ENCODE measurements at regions not wholly inside any gene's neighbourhood (a gene's known extent, or its start where the extent isn't known, plus 50 kb on each side); places are given as distances from the start of the nearest gene placed in this dataset.

DNA sequence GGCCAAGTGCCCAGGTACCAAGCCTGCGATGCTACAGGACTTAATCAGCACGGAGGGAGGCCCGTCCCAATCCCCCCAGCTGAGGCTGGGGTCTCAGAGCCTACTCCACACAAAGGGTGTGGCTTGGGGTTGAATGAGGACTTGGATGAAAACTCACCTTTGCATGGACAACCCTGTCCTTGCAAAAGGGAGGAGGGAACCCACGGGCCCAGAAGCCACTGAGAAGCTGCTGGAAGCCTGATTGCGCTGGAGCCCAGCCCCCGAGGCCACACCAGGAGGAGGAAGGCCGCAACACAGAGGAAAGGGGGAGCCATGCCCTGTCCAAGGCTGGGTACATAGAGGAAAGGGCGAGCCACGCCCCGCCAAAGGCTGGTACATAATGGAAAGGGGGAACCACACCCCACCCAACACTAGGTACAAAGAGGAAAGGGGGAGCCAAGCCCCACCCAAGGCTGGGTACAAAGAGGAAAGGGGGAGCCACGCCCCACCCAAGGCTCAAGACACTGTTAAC, 158.8 kb downstream of the DLL1 start:
- Mint-ChIP-seq H3K4me1 (ENCODE audit: low read depth) (peaks cover 17% of the 10 kb centered on the region), H3K27ac (no peak overlapping the region), H3K36me3 (ENCODE audit: insufficient read depth) (peaks cover 1% of the 10 kb centered on the region), H3K27me3 (peaks cover 5% of the 10 kb centered on the region), H3K4me3 (ENCODE audit: low read depth) (no peak overlapping the region), H3K9me3 (ENCODE audit: low read depth) (no peaks in the 10 kb centered on the region)
- TF ChIP-seq, protein P1, sequence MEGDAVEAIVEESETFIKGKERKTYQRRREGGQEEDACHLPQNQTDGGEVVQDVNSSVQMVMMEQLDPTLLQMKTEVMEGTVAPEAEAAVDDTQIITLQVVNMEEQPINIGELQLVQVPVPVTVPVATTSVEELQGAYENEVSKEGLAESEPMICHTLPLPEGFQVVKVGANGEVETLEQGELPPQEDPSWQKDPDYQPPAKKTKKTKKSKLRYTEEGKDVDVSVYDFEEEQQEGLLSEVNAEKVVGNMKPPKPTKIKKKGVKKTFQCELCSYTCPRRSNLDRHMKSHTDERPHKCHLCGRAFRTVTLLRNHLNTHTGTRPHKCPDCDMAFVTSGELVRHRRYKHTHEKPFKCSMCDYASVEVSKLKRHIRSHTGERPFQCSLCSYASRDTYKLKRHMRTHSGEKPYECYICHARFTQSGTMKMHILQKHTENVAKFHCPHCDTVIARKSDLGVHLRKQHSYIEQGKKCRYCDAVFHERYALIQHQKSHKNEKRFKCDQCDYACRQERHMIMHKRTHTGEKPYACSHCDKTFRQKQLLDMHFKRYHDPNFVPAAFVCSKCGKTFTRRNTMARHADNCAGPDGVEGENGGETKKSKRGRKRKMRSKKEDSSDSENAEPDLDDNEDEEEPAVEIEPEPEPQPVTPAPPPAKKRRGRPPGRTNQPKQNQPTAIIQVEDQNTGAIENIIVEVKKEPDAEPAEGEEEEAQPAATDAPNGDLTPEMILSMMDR (IDR thresholded peaks at IDR 0.05; ENCODE audit: unreplicated experiment), result no peak
- no peak for DNase-seq (ENCODE audit: low spot score, unreplicated experiment)

DNA sequence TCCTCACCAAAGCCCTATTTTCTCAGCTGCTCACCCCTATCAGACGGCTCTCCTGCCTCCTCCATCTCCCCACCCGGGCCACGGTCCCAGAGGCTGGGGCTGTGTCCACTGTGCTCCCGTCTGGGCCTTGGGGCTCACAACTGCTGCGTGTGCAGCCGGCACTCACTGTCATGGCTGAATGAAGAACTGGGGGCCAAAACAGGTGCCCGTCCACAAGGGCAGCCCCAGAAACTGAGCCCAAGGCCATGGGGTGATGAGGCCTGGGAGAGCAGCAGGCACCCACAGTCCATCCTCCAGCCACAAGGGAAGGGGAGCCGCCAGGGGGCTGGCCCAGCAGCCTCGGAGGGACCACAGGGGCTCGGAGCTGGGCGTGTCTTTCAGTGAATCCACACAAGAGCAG, 159.5 kb downstream of the DLL1 start:
- Mint-ChIP-seq H3K27me3 (peaks cover 5% of the 10 kb centered on the region), H3K4me3 (ENCODE audit: low read depth) (no peak overlapping the region), H3K4me1 (ENCODE audit: low read depth) (peaks cover 17% of the 10 kb centered on the region), H3K27ac (peak overlapping the region; percentile 78), H3K9me3 (ENCODE audit: low read depth) (no peaks in the 10 kb centered on the region), H3K36me3 (ENCODE audit: insufficient read depth) (peaks cover 1% of the 10 kb centered on the region)
- no peak for DNase-seq (ENCODE audit: low spot score, unreplicated experiment)
- TF ChIP-seq, protein P1 (IDR thresholded peaks at IDR 0.05; ENCODE audit: unreplicated experiment), result no peak

DNA sequence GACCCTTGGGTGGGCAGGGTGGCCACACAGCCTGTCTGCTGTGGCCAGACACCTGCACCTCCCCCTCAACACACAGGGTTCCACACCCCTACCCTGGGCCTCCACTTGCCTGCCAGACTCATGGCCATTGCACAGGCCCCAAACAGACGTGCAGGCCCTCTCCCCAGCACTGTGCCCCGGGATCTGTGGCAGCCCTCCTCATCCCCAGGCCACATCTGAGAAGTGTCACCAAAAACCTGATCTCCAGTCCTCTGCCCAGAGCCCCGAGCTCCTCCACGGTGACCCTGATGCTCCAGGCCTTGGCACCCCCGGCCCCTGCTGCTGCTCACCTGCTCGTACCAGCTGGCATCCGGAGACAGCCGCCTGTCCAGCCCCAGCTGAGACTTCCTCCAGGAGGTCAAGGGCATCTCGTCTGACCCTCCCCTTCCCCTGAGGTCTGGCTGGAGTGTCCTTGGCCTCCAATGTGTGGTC, 160.1 kb downstream of the DLL1 start:
- H3K27ac Mint-ChIP-seq, result no peak overlapping the region
- peaks cover 17% of the 10 kb centered on the region for H3K4me1 Mint-ChIP-seq (ENCODE audit: low read depth)
- no peaks in the 10 kb centered on the region for H3K9me3 Mint-ChIP-seq (ENCODE audit: low read depth)
- TF ChIP-seq, protein P1 (IDR thresholded peaks at IDR 0.05; ENCODE audit: unreplicated experiment), result no peak
- no peak overlapping the region for H3K4me3 Mint-ChIP-seq (ENCODE audit: low read depth)
- peaks cover 5% of the 10 kb centered on the region for H3K27me3 Mint-ChIP-seq
- H3K36me3 Mint-ChIP-seq (ENCODE audit: insufficient read depth), result peaks cover 1% of the 10 kb centered on the region
- DNase-seq (ENCODE audit: low spot score, unreplicated experiment), result no peak

DNA sequence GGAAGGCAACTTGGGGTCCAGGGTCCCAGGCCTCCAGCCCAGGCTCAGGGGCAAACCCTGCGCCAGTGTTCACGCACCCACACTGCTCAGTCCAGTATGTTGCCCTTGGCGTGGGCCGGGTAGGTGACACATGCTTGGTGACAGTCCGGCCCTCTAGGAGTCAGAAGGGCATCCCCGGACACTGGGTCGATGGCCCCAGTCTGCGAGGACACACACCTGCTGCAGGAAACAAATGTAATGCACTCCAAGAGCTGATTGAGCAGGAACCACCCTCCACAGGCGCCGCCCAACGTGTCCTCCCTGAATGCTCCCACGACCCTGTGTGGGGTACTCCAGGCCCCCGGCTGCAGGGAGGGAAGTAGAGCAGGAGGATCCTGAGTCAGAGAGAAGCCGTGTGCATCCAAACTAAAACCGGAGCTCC, 160.7 kb downstream of the DLL1 start:
- TF ChIP-seq, protein P1 (IDR thresholded peaks at IDR 0.05; ENCODE audit: unreplicated experiment), result no peak
- no peak for DNase-seq (ENCODE audit: low spot score, unreplicated experiment)
- peaks cover 1% of the 10 kb centered on the region for H3K36me3 Mint-ChIP-seq (ENCODE audit: insufficient read depth)
- no peaks in the 10 kb centered on the region for H3K9me3 Mint-ChIP-seq (ENCODE audit: low read depth)
- H3K4me3 Mint-ChIP-seq (ENCODE audit: low read depth), result no peak overlapping the region
- H3K27me3 Mint-ChIP-seq, result peaks cover 5% of the 10 kb centered on the region
- H3K27ac Mint-ChIP-seq, result no peak overlapping the region
- H3K4me1 Mint-ChIP-seq (ENCODE audit: low read depth), result peaks cover 16% of the 10 kb centered on the region

DNA sequence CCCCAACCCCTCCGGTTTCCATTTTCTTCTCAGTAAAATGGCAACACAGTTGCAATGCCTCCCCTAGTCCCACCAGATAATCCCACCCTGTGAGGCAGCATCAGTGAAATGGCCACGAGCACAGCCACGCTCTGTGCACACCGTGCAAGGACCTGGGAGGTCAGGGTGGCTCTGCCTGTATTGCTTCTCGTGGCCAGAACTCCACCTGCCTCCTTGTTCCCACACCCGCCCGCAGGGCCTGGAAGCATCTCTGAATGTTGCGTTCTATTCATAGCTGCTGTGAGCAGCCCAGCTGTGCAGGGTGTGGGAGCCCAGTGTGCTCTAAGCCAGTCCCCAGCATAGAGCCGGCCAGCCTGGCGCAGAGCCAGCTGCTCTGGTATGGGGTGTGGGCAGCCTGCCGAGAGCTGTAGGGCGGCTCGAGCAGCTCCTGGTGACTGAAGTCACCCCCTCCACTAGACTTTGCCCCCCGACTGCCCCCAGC, 161.1 kb downstream of the DLL1 start:
- Mint-ChIP-seq H3K9me3 (ENCODE audit: low read depth) (no peaks in the 10 kb centered on the region), H3K4me3 (ENCODE audit: low read depth) (no peak overlapping the region), H3K4me1 (ENCODE audit: low read depth) (peaks cover 19% of the 10 kb centered on the region), H3K36me3 (ENCODE audit: insufficient read depth) (peaks cover 1% of the 10 kb centered on the region), H3K27ac (no peak overlapping the region), H3K27me3 (peaks cover 5% of the 10 kb centered on the region)
- peak; percentile 5 for DNase-seq (ENCODE audit: low spot score, unreplicated experiment)
- TF ChIP-seq, protein P1 (IDR thresholded peaks at IDR 0.05; ENCODE audit: unreplicated experiment), result no peak
